HG02885 (cell line): ENCODE measurements at regions not wholly inside any gene's neighbourhood (a gene's known extent, or its start where the extent isn't known, plus 50 kb on each side); places are given as distances from the start of the nearest gene placed in this dataset.
"Not testable (repeated sequence)": the region's sequence is repeated elsewhere in the genome, so short reads cannot be mapped to it uniquely, and the experiment has no call there.

Source experiments
- ATAC-seq: cut with Tn5 transposase; IDR thresholded peaks from one replicate; pipeline ENCODE4 v1.9.1; 2021; ENCODE audit warnings: mild to moderate bottlenecking; ENCODE audit not compliant: unreplicated experiment, poor library complexity

DNA sequence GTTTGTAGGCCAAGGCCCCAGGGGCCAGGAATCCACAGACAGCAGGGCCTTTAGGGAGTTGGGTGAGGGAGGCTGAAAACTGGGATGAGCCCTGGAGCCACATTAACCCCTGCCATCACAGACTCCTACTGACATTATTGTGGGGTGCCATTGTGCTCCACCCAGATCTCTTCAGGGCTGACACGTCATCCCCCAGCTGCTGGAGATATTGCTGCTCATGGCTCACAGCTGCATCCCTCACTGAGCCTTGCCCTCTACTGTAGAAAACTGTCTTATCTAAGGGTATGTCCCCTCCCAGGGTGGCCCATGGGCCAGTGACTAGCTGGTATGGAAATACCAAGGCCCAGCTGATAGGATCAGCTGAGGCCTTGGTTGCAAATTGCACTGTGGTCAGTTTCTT, 87.3 kb upstream of the PRR23C start:
- no peak for ATAC-seq

GRCh38 chr3:139132976-139133375, 88.3 kb upstream of the PRR23C start:
- ATAC-seq, result no peak

GRCh38 chr3:139134678-139135372, 90.1 kb upstream of the PRR23C start:
- no peak for ATAC-seq

GRCh38 chr3:139135657-139136056, 91.0 kb upstream of the PRR23C start:
- no peak for ATAC-seq

DNA sequence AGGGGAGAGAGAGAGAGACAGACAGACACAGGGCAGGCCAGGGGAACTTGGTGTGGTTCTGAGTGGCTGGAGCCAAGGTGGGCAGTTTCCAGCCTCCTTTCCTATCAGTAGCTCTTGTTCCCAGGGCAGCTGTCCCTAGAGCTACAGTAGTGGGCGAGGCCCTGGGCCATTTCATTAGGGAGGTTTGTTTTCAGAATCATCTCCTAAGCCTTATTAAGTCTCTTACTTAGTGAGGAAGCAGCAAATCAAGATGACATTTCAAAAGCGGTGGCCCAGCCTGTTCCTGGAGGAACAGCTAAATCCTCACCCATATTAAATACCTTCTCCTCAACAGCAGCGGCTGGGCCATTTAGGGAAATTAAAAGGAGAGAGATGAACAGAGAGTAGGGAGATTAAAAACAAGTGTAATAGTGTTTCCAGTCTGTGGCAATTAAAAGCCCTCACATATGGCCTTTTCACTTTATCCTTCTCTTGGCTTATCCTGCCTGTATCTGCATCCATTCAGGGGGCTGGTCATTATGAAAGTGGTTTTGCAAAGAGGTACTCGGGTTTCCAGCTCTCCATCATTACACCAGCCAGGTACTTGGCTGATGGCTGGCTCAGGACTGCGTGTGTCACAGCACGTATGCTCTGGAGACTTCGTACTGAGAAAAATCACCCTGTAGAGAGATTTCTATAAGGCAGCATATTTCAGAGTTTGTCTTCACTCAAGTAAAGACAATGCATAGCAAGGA, 91.9 kb upstream of the PRR23C start:
- no peak for ATAC-seq

GRCh38 chr3:139140553-139140952, 95.9 kb upstream of the PRR23C start:
- no peak for ATAC-seq

DNA sequence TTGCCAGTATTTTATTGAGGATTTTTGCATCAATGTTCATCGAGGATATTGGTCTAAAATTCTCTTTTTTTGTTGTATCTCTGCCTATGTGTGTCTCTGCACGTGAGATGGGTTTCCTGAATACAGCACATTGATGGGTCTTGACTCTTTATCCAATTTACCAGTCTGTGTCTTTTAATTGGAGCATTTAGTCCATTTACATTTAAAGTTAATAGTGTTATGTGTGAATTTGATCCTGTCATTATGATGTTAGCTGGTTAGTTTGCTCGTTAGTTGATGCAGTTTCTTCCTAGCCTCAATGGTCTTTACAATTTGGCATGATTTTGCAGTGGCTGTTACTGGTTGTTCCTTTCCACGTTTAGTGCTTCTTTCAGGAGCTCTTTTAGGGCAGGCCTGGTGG, 101.3 kb upstream of the PRR23C start:
- not testable (repeated sequence) for ATAC-seq

GRCh38 chr3:139151530-139151929, 106.8 kb upstream of the PRR23C start:
- no peak for ATAC-seq

- ATAC-seq, result not testable (repeated sequence)
Observed at GRCh38 chr3:139153434-139153833, 108.7 kb upstream of the PRR23C start.

- ATAC-seq, result no peak
Observed at GRCh38 chr3:139157161-139157932, 112.7 kb upstream of the PRR23C start.

- ATAC-seq, result no peak
Observed at GRCh38 chr3:139159356-139159755, 114.7 kb upstream of the PRR23C start.

DNA sequence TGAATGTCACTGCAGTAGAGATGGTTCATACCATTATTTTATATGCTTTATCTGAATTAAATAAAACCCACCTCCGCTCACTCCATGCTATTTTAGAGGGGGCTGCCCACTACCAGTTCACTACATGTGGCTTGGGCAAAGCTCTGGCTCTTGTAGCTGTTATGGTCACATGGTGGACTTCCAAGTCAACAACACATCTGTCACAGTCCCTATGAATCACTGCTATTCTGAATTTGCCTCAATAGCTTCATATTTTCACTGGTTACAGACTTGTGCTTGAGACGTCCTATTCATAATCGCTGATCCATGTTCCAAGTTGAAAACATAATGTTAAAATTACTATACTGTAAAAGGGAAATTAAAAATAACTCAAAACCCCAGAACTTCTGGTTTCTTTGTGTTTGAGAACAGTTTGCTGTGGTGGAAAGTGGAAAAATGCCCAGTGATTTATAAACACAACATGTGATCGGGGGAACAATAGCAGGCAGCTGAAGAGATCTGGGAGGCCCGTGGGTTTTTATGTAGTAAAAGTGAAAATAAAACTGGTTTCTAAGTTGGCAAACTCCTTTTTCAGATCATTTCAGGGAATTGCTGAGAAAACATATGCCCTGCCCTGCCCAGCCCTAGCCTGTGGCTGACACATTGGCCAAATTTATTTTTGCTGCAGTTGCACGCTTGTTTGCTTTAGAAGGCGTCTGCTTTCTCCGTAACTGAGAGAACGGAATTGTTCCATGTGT, 128.8 kb upstream of the PRR23C start:
- ATAC-seq, result no peak

GRCh38 chr3:139180489-139180888, 135.8 kb upstream of the PRR23C start:
- ATAC-seq, result no peak

DNA sequence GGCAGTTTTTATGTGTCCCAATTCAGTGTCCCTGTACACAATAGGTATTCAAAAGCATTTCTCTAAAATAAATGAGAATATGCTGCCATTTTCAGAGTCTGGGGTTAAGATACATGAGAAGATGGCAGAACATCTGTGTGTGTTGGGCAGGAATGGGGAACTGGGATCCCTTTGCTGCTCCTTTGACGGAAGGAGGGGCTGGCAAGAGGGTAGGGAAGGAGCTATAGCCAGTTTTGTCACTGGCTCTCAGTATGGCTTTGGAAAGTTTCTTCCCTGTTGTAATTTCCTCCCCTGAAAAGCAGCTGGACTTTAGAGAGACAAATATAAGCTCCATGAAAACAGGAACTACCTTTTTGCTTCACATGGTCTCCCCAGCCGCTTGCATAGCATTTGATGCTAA, 137.5 kb upstream of the PRR23C start:
- no peak for ATAC-seq

GRCh38 chr3:139182598-139182997, 137.9 kb upstream of the PRR23C start:
- ATAC-seq, result no peak

DNA sequence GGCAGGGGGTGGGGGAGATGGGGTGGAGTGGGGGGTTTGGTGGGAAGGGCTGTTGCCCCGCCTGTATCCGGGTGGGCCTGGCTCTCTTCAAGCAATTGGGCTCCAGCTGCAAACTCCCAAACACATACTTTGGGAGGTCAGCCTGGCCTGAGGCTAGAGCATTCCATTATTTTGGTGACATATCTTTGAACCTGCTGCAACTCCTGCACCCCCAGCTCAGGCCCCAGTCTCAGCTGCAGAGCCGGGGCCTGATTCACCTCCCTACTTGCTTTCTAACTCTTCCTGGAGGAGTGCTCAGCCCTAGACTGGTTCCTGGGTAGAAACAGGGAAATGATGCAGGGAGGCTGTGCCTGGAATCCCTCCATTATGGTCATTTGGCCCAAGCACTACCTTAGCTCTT, 140.8 kb upstream of the PRR23C start:
- no peak for ATAC-seq

GRCh38 chr3:139187154-139187553, 142.5 kb upstream of the PRR23C start:
- no peak for ATAC-seq

- no peak for ATAC-seq
Observed at GRCh38 chr3:139187648-139188047, 143.0 kb upstream of the PRR23C start.

GRCh38 chr3:139189943-139190342, 145.3 kb upstream of the PRR23C start:
- no peak for ATAC-seq

GRCh38 chr3:139194421-139194820, 149.4 kb upstream of the MRPS22 start:
- ATAC-seq, result not testable (repeated sequence)

- not testable (repeated sequence) for ATAC-seq
Observed at GRCh38 chr3:139196146-139196545, 147.7 kb upstream of the MRPS22 start.
